ENCODE measurements at regions not wholly inside any gene's neighbourhood (a gene's known extent, or its start where the extent isn't known, plus 50 kb on each side); places are given as distances from the start of the nearest gene placed in this dataset.
A peak's percentile ranks its signal among the peaks of the same experiment; 100 is the strongest.

DNA sequence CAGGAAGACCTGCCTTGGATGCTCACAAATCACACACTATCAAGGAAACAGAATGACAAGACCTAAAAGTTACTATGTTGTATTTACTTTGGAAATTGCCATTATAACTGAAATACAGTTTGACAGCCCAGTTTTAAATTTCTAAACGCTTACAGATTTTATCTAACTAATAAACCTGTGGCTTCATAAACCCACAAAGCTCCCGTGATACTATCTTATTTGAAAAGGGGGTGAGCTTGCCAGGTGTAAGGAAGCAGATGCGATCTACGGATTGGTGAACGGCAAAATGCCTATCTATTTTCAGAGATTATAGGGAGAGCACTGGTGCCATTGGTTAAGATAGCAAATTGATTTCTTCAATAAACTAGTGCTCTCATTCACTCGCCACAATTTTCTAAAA, 485.5 kb downstream of the BCAT1 start (continued):
- TF ChIP-seq, protein P1, sequence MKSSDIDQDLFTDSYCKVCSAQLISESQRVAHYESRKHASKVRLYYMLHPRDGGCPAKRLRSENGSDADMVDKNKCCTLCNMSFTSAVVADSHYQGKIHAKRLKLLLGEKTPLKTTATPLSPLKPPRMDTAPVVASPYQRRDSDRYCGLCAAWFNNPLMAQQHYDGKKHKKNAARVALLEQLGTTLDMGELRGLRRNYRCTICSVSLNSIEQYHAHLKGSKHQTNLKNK (CRISPR knock-in tag; IDR thresholded peaks at IDR 0.05) = no peak

DNA sequence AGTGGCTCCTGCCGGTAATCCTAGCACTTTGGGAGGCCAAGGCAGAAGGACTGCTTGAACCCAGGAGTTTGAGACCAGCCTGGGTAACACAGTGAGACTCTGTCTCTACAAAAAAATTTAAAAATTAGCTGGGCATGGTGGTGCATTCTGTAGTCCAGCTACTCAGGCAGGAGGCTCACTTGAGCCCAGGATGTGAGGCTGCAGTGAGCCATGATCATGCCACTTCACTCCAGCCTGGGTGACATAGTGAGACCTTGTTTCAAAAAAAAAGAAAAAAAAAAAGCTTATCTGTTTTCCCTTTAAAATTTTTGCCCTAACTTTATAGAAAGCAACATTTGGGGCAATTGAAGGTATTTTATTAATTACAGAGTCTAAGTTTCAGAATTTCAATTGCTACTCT, 486.0 kb downstream of the BCAT1 start:
- 0 out of 2 replicates have a peak, but pooled peaks cover 3% of the 10 kb centered on the region for H3K9me3 Mint-ChIP-seq
- no peak overlapping the region for H3K27ac Mint-ChIP-seq
- ATAC-seq (no peak), DNase-seq (ENCODE audit: low spot score) (no peak)
- ChIA-PET POLR2A (no interaction called here), CTCF (no interaction called here)
- H3K27me3 Mint-ChIP-seq (ENCODE audit: low read depth) = no peaks in the 10 kb centered on the region
- H3K36me3 Mint-ChIP-seq = no peaks in the 10 kb centered on the region
- H3K4me3 Mint-ChIP-seq = no peak overlapping the region
- no peak for TF ChIP-seq ESRRA (CRISPR knock-in tag; IDR thresholded peaks at IDR 0.05; ENCODE audit: borderline replicate concordance)
- no peak for TF ChIP-seq CBFB (CRISPR knock-in tag; IDR thresholded peaks at IDR 0.05; ENCODE audit: low read depth)
- no peak for TF ChIP-seq GTF2I (CRISPR knock-in tag; conservative IDR thresholded peaks at IDR 0.05)
- peaks cover 8% of the 10 kb centered on the region; the same call in 1 of the 2 replicates for H3K4me1 Mint-ChIP-seq

DNA sequence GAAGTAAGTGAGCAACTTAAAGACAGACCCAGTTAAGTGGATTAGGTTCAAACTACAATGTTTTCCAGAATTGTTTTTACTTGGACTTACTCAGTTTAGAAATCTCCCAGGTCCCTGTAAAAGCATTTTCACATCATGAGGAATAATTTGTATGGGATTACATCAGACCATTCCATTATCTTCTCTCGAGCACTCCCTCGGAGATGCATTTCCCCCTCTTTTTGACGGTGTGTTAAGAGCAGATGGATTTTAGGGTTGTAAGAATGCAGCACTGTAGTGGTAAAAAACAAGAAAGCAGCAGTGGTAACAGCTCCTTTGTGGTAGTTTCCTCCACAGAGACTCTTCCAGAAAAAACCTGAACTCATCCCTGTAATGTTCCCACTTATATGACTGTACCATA, 488.4 kb downstream of the BCAT1 start:
- ChIA-PET POLR2A (no interaction called here), CTCF (no interaction called here)
- no peaks in the 10 kb centered on the region for H3K36me3 Mint-ChIP-seq
- H3K4me3 Mint-ChIP-seq = no peak overlapping the region
- DNase-seq (ENCODE audit: low spot score) (no peak), ATAC-seq (no peak)
- H3K4me1 Mint-ChIP-seq = peaks cover 21% of the 10 kb centered on the region
- no peaks in the 10 kb centered on the region for H3K9me3 Mint-ChIP-seq
- H3K27ac Mint-ChIP-seq = 0 out of 2 replicates have a peak overlapping the region, but pooled peaks have one; percentile 17
- no peaks in the 10 kb centered on the region for H3K27me3 Mint-ChIP-seq (ENCODE audit: low read depth)
- TF ChIP-seq ZNF423 (CRISPR knock-in tag; IDR thresholded peaks at IDR 0.05) (no peak), NFYB (CRISPR knock-in tag; conservative IDR thresholded peaks at IDR 0.05; ENCODE audit: low read depth) (no peak)
- TF ChIP-seq, protein P2, sequence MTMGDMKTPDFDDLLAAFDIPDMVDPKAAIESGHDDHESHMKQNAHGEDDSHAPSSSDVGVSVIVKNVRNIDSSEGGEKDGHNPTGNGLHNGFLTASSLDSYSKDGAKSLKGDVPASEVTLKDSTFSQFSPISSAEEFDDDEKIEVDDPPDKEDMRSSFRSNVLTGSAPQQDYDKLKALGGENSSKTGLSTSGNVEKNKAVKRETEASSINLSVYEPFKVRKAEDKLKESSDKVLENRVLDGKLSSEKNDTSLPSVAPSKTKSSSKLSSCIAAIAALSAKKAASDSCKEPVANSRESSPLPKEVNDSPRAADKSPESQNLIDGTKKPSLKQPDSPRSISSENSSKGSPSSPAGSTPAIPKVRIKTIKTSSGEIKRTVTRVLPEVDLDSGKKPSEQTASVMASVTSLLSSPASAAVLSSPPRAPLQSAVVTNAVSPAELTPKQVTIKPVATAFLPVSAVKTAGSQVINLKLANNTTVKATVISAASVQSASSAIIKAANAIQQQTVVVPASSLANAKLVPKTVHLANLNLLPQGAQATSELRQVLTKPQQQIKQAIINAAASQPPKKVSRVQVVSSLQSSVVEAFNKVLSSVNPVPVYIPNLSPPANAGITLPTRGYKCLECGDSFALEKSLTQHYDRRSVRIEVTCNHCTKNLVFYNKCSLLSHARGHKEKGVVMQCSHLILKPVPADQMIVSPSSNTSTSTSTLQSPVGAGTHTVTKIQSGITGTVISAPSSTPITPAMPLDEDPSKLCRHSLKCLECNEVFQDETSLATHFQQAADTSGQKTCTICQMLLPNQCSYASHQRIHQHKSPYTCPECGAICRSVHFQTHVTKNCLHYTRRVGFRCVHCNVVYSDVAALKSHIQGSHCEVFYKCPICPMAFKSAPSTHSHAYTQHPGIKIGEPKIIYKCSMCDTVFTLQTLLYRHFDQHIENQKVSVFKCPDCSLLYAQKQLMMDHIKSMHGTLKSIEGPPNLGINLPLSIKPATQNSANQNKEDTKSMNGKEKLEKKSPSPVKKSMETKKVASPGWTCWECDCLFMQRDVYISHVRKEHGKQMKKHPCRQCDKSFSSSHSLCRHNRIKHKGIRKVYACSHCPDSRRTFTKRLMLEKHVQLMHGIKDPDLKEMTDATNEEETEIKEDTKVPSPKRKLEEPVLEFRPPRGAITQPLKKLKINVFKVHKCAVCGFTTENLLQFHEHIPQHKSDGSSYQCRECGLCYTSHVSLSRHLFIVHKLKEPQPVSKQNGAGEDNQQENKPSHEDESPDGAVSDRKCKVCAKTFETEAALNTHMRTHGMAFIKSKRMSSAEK (CRISPR knock-in tag; IDR thresholded peaks at IDR 0.05; ENCODE audit: borderline replicate concordance) = no peak

DNA sequence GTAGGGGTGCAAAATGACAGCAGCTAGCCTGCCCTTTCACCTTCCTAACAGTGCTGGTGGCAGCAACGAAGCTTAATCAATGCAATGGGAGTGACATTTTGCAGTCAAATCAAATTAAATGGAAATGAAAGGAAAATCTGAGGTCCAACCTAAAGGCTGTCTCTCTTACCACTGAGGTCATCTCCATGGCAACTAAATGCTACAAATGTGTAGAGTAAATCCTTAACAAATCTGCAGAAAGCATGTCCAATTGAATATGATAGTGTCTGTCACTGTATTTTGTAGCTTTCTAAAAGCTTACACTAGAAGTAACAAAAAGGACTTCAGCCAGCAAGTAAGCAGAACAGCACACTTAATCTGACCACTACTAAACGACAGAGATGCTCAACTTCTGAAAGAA, 488.8 kb downstream of the BCAT1 start:
- no peak for DNase-seq (ENCODE audit: low spot score)
- ChIA-PET POLR2A (no interaction called here), CTCF (no interaction called here)
- no peak for ATAC-seq
- Mint-ChIP-seq H3K27ac (no peak overlapping the region), H3K27me3 (ENCODE audit: low read depth) (no peaks in the 10 kb centered on the region), H3K4me3 (no peak overlapping the region), H3K36me3 (no peaks in the 10 kb centered on the region), H3K9me3 (no peaks in the 10 kb centered on the region), H3K4me1 (peaks cover 24% of the 10 kb centered on the region)
- TF ChIP-seq ZNF232 (CRISPR knock-in tag; IDR thresholded peaks at IDR 0.05) (no peak), TEAD1 (CRISPR knock-in tag; IDR thresholded peaks at IDR 0.05) (no peak), TCF7 (CRISPR knock-in tag; IDR thresholded peaks at IDR 0.05; ENCODE audit: low read depth) (no peak), ZBTB21 (CRISPR knock-in tag; IDR thresholded peaks at IDR 0.05; ENCODE audit: borderline replicate concordance) (no peak), JAZF1 (CRISPR knock-in tag; IDR thresholded peaks at IDR 0.05) (no peak), ESRRA (CRISPR knock-in tag; IDR thresholded peaks at IDR 0.05; ENCODE audit: borderline replicate concordance) (no peak), TEAD4 (CRISPR knock-in tag; IDR thresholded peaks at IDR 0.05) (no peak), ZNF423 (CRISPR knock-in tag; IDR thresholded peaks at IDR 0.05) (no peak), FOXP1 (CRISPR knock-in tag; IDR thresholded peaks at IDR 0.05; ENCODE audit: borderline replicate concordance) (no peak)
- TF ChIP-seq, protein P3, sequence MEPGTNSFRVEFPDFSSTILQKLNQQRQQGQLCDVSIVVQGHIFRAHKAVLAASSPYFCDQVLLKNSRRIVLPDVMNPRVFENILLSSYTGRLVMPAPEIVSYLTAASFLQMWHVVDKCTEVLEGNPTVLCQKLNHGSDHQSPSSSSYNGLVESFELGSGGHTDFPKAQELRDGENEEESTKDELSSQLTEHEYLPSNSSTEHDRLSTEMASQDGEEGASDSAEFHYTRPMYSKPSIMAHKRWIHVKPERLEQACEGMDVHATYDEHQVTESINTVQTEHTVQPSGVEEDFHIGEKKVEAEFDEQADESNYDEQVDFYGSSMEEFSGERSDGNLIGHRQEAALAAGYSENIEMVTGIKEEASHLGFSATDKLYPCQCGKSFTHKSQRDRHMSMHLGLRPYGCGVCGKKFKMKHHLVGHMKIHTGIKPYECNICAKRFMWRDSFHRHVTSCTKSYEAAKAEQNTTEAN (CRISPR knock-in tag; IDR thresholded peaks at IDR 0.05) = no peak
- TF ChIP-seq, protein P4, sequence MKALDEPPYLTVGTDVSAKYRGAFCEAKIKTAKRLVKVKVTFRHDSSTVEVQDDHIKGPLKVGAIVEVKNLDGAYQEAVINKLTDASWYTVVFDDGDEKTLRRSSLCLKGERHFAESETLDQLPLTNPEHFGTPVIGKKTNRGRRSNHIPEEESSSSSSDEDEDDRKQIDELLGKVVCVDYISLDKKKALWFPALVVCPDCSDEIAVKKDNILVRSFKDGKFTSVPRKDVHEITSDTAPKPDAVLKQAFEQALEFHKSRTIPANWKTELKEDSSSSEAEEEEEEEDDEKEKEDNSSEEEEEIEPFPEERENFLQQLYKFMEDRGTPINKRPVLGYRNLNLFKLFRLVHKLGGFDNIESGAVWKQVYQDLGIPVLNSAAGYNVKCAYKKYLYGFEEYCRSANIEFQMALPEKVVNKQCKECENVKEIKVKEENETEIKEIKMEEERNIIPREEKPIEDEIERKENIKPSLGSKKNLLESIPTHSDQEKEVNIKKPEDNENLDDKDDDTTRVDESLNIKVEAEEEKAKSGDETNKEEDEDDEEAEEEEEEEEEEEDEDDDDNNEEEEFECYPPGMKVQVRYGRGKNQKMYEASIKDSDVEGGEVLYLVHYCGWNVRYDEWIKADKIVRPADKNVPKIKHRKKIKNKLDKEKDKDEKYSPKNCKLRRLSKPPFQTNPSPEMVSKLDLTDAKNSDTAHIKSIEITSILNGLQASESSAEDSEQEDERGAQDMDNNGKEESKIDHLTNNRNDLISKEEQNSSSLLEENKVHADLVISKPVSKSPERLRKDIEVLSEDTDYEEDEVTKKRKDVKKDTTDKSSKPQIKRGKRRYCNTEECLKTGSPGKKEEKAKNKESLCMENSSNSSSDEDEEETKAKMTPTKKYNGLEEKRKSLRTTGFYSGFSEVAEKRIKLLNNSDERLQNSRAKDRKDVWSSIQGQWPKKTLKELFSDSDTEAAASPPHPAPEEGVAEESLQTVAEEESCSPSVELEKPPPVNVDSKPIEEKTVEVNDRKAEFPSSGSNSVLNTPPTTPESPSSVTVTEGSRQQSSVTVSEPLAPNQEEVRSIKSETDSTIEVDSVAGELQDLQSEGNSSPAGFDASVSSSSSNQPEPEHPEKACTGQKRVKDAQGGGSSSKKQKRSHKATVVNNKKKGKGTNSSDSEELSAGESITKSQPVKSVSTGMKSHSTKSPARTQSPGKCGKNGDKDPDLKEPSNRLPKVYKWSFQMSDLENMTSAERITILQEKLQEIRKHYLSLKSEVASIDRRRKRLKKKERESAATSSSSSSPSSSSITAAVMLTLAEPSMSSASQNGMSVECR (CRISPR knock-in tag; IDR thresholded peaks at IDR 0.05; ENCODE audit: borderline replicate concordance) = no peak
- TF ChIP-seq, protein P1 (CRISPR knock-in tag; IDR thresholded peaks at IDR 0.05) = no peak
- TF ChIP-seq, protein P5, sequence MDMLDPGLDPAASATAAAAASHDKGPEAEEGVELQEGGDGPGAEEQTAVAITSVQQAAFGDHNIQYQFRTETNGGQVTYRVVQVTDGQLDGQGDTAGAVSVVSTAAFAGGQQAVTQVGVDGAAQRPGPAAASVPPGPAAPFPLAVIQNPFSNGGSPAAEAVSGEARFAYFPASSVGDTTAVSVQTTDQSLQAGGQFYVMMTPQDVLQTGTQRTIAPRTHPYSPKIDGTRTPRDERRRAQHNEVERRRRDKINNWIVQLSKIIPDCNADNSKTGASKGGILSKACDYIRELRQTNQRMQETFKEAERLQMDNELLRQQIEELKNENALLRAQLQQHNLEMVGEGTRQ (CRISPR knock-in tag; IDR thresholded peaks at IDR 0.05) = no peak

Measured in WTC11 (cell line).